Common myeloid progenitor, CD34-positive (primary cell): ENCODE measurements at regions not wholly inside any gene's neighbourhood (a gene's known extent, or its start where the extent isn't known, plus 50 kb on each side); places are given as distances from the start of the nearest gene placed in this dataset.

ENCODE experiments used
- CTCF ChIA-PET: fragments of 350-600 bp; sonication (Branson Sonifier 250); formaldehyde crosslinking; loops from one replicate; lab custom pipeline; 2021; ENCODE audit warnings: antibody characterized with exemption; lab: Charles Lee
- POLR2A ChIA-PET: fragments of 350-600 bp; sonication (Branson Sonifier 250); formaldehyde crosslinking; loops from one replicate; lab custom pipeline; 2021; ENCODE audit warnings: antibody characterized with exemption; lab: Charles Lee
- DNase-seq, 3 donors: peaks; one replicate each; pipeline versions ENCODE4 v3.0.0 to v3.0.0-alpha.2; 2013
- H3K27ac ChIP-seq, 2 experiments: 1 replicate in 1 of 2; 2 replicates in 1 of 2; pipeline ENCODE4 v1.7.0; 2013; ENCODE audit warnings: inconsistent platforms in 2 of 2, low read length in 2 of 2, mild to moderate bottlenecking in 2 of 2, low read depth in 1 of 2, moderate library complexity in 1 of 2; ENCODE audit not compliant: severe bottlenecking in 2 of 2, insufficient read depth in 1 of 2, poor library complexity in 1 of 2
- H3K27me3 ChIP-seq, 5 experiments: replicated peaks in 2 of 5; 1 replicate in 3 of 5; 2 replicates in 2 of 5; pipeline versions ENCODE4 v1.6.1 to v1.7.0; 2013; ENCODE audit warnings: low read length in 4 of 5, mild to moderate bottlenecking in 2 of 5, moderate library complexity in 2 of 5, inconsistent platforms in 1 of 5; ENCODE audit not compliant: insufficient read depth in 5 of 5, control insufficient read depth in 4 of 5
- H3K36me3 ChIP-seq, 4 experiments: 1 replicate in 2 of 4; 2 replicates in 2 of 4; pipeline versions ENCODE4 v1.6.1 to v1.7.0; 2013; ENCODE audit warnings: low read length in 3 of 4, control low read depth in 1 of 4, mild to moderate bottlenecking in 1 of 4; ENCODE audit not compliant: control insufficient read depth in 4 of 4, insufficient read depth in 4 of 4
- H3K4me1 ChIP-seq, 4 experiments: 1 replicate in 3 of 4; 2 replicates in 1 of 4; pipeline versions ENCODE4 v1.6.1 to v1.7.1; 2013; ENCODE audit warnings: low read length in 3 of 4, mild to moderate bottlenecking in 3 of 4, control low read depth in 1 of 4, inconsistent platforms in 1 of 4, moderate library complexity in 1 of 4; ENCODE audit not compliant: control insufficient read depth in 4 of 4, insufficient read depth in 4 of 4; ENCODE audit errors: control extremely low read depth in 1 of 4
- H3K4me3 ChIP-seq, 7 experiments: 1 replicate in 4 of 7; 2 replicates in 3 of 7; pipeline versions ENCODE4 v1.5.1 to v1.7.0; 2013; ENCODE audit warnings: mild to moderate bottlenecking in 7 of 7, low read length in 6 of 7, moderate library complexity in 6 of 7, inconsistent platforms in 2 of 7, low read depth in 2 of 7, control low read depth in 1 of 7; ENCODE audit not compliant: insufficient read depth in 4 of 7, control insufficient read depth in 1 of 7; ENCODE audit errors: extremely low read depth in 1 of 7
- H3K9me3 ChIP-seq, 5 experiments: 1 replicate in 4 of 5; 2 replicates in 1 of 5; pipeline versions ENCODE4 v1.6.1 to v1.7.1; 2013; ENCODE audit warnings: low read length in 4 of 5, mild to moderate bottlenecking in 2 of 5, inconsistent platforms in 1 of 5, low read depth in 1 of 5, moderate library complexity in 1 of 5; ENCODE audit not compliant: control insufficient read depth in 4 of 5, insufficient read depth in 2 of 5; ENCODE audit errors: control extremely low read depth in 1 of 5
- WGBS: methylation state at CpG from one replicate; pipeline ENCODE4 v1.1.5; 2013; ENCODE audit not compliant: insufficient coverage; 5-methylcytosine and 5-hydroxymethylcytosine counted together

- H3K4me3 ChIP-seq, result no peak overlapping the region
- H3K9me3 ChIP-seq, result no peaks in the 10 kb centered on the region
- no peaks in the 10 kb centered on the region for H3K4me1 ChIP-seq
- no peaks in the 10 kb centered on the region for H3K36me3 ChIP-seq
- H3K27ac ChIP-seq, result no peak overlapping the region
- ChIA-PET POLR2A (no interaction called here), CTCF (interaction anchor here (0.5 kb wide), 1 partner anchor 1125 kb away, joined by 3 read pairs; no protein-coding TSS in a partner anchor)
- no peak for DNase-seq
- no peaks in the 10 kb centered on the region for H3K27me3 ChIP-seq
- no CpG with 5 or more reads among the region's 1 CpG for WGBS
These were observed 114.3 kb upstream of the TDRD3 start for GRCh38 chr13:60282708-60283107.

- CTCF ChIA-PET, result no interaction called here
These were observed 110.3 kb upstream of the TDRD3 start for GRCh38 chr13:60286707-60287106.

GRCh38 chr13:60288569-60288968 is 108.5 kb upstream of the TDRD3 start:
- Histone ChIP-seq H3K4me3 (no peak overlapping the region), H3K4me1 (no peaks in the 10 kb centered on the region), H3K36me3 (no peaks in the 10 kb centered on the region), H3K9me3 (no peaks in the 10 kb centered on the region), H3K27me3 (no peaks in the 10 kb centered on the region), H3K27ac (no peak overlapping the region)
- ChIA-PET CTCF (no interaction called here), POLR2A (no interaction called here)
- WGBS, result 97% methylated on average over 6 of the region's 6 CpGs
- no peak for DNase-seq

More at GRCh38 chr13:60286707-60287106, 110.3 kb upstream of the TDRD3 start:
- Histone ChIP-seq H3K9me3 (no peaks in the 10 kb centered on the region), H3K4me1 (no peaks in the 10 kb centered on the region), H3K36me3 (no peaks in the 10 kb centered on the region), H3K27ac (no peak overlapping the region), H3K4me3 (no peak overlapping the region), H3K27me3 (no peaks in the 10 kb centered on the region)
- POLR2A ChIA-PET, result no interaction called here
- no peak for DNase-seq
- WGBS, result 88% methylated on average over 10 of the region's 10 CpGs

GRCh38 chr13:60303166-60303565 is 93.9 kb upstream of the TDRD3 start:
- DNase-seq, result peak in 1 of 3 donors; percentile 2

GRCh38 chr13:60311527-60311926 is 85.5 kb upstream of the TDRD3 start:
- no peak for DNase-seq
- WGBS, result 88% methylated on average over 4 of the region's 4 CpGs
- Histone ChIP-seq H3K27ac (no peak overlapping the region), H3K9me3 (no peaks in the 10 kb centered on the region), H3K4me1 (peaks cover 0 to 3% (median 0%) of the 10 kb centered on the region in 4 experiments), H3K4me3 (no peak overlapping the region), H3K27me3 (no peaks in the 10 kb centered on the region), H3K36me3 (no peaks in the 10 kb centered on the region)
- POLR2A ChIA-PET, result no interaction called here
- CTCF ChIA-PET, result interaction anchor here (0.9 kb wide), 1 partner anchor 13 kb away, joined by 3 read pairs; no protein-coding TSS in a partner anchor

More at GRCh38 chr13:60303166-60303565, 93.9 kb upstream of the TDRD3 start:
- ChIA-PET CTCF (no interaction called here), POLR2A (no interaction called here)
- WGBS, result 29% methylated on average over 6 of the region's 7 CpGs
- Histone ChIP-seq H3K9me3 (no peaks in the 10 kb centered on the region), H3K27ac (no peak overlapping the region), H3K4me3 (peak overlapping the region in 1 of 7 experiments; percentile 11), H3K27me3 (no peaks in the 10 kb centered on the region), H3K36me3 (no peaks in the 10 kb centered on the region), H3K4me1 (peaks cover 0 to 2% (median 0%) of the 10 kb centered on the region in 4 experiments)

- WGBS, result 100% methylated on average over 1 of the region's 5 CpGs
- H3K27me3 ChIP-seq, result peaks cover 0 to 2% (median 0%) of the 10 kb centered on the region in 5 experiments
- no peak overlapping the region for H3K4me3 ChIP-seq
- no peak for DNase-seq
- CTCF ChIA-PET, result no interaction called here
- POLR2A ChIA-PET, result no interaction called here
- peaks cover 0 to 3% (median 0%) of the 10 kb centered on the region in 4 experiments for H3K4me1 ChIP-seq
- no peak overlapping the region for H3K27ac ChIP-seq
- no peaks in the 10 kb centered on the region for H3K9me3 ChIP-seq
- no peaks in the 10 kb centered on the region for H3K36me3 ChIP-seq
These were observed 84.0 kb upstream of the TDRD3 start for GRCh38 chr13:60312851-60313505.

- CTCF ChIA-PET, result no interaction called here
These were observed 78.8 kb upstream of the TDRD3 start for GRCh38 chr13:60318186-60318585.

More at GRCh38 chr13:60318186-60318585, 78.8 kb upstream of the TDRD3 start:
- peaks cover 0 to 2% (median 0%) of the 10 kb centered on the region in 5 experiments for H3K27me3 ChIP-seq
- no peak overlapping the region for H3K27ac ChIP-seq
- H3K9me3 ChIP-seq, result no peaks in the 10 kb centered on the region
- H3K4me3 ChIP-seq, result no peak overlapping the region
- DNase-seq, result no peak
- H3K4me1 ChIP-seq, result no peaks in the 10 kb centered on the region
- no peaks in the 10 kb centered on the region for H3K36me3 ChIP-seq
- WGBS, result 75% methylated on average over 3 of the region's 3 CpGs
- POLR2A ChIA-PET, result interaction anchor here (0.6 kb wide), 1 partner anchor 12 kb away, joined by 3 read pairs; no protein-coding TSS in a partner anchor
